HepG2 (cell line): ENCODE measurements at regions not wholly inside any gene's neighbourhood (a gene's known extent, or its start where the extent isn't known, plus 50 kb on each side); places are given as distances from the start of the nearest gene placed in this dataset.
A peak's percentile ranks its signal among the peaks of the same experiment; 100 is the strongest.

Experiments used
- ARID5B ChIP-seq: IDR thresholded peaks from 2 replicates; pipeline ENCODE4 v1.4.0; 2020; ENCODE audit warnings: mild to moderate bottlenecking, missing genetic modification reagents
- GTF3A ChIP-seq: sonication (generic); formaldehyde crosslinking; conservative IDR thresholded peaks from 2 replicates; pipeline ENCODE4 v1.4.0; 2020; ENCODE audit warnings: mild to moderate bottlenecking, missing genetic modification reagents
- HMG20B ChIP-seq: conservative IDR thresholded peaks from 2 replicates; pipeline ENCODE4 v1.6.1; 2016; ENCODE audit warnings: missing genetic modification reagents, missing compliant biosample characterization
- KDM4B ChIP-seq: sonication (generic); formaldehyde crosslinking; IDR thresholded peaks from 2 replicates; pipeline ENCODE4 v1.4.0; 2020; ENCODE audit warnings: missing genetic modification reagents
- ZNF207 ChIP-seq: fragments of 450-650 bp; IDR thresholded peaks from 2 replicates; pipeline ENCODE4 v1.6.1; 2016; ENCODE audit warnings: antibody characterized with exemption, borderline replicate concordance
- ZNF317 ChIP-seq: sonication (generic); formaldehyde crosslinking; IDR thresholded peaks from 2 replicates; pipeline ENCODE4 v1.5.0; 2020; ENCODE audit warnings: mild to moderate bottlenecking, missing genetic modification reagents
- ZNF468 ChIP-seq: sonication (generic); formaldehyde crosslinking; IDR thresholded peaks from 2 replicates; pipeline ENCODE4 v1.8.0; 2022; ENCODE audit warnings: mild to moderate bottlenecking, moderate library complexity, missing genetic modification reagents
- TF ChIP-seq, protein P1 (sequence below): sonication (generic); formaldehyde crosslinking; IDR thresholded peaks from 2 replicates; pipeline ENCODE4 v1.4.0; 2020; ENCODE audit warnings: missing genetic modification reagents
- TF ChIP-seq, protein P2 (sequence below): sonication (generic); formaldehyde crosslinking; IDR thresholded peaks from 2 replicates; pipeline ENCODE4 v1.4.0; 2020; ENCODE audit warnings: missing genetic modification reagents, low read depth, mild to moderate bottlenecking, borderline replicate concordance

DNA sequence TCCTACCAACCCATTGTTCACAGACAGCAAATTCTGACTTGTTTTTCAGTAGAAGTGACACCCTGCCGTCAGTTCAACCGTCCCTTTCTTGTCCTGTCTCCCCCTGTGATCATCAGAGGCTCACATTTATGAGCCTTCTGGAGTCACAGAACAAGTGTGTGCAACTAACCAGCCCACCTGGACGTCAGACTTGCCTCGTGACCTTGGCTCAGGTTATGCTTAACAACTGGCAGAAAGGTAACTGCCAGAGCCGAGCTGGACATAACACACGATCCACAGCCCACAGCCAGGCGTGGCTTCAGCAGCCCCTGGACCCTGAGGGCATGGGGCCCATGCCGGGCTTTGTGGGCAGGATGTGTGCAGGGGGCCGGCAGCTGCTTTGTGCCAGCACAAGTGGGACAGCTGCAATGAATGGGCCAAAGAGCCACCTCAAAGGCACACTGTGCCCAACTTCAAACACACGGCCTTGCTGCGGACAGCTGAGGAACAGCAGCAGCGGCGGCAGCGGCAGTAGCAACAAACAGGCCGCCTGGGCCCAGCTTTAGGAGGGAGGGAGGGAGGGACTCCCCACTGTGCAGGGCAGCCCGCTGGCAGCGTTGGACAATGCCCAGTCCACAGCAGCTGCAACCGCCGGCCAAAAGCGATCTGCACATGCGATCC is 103.9 kb downstream of the ZBTB18 start (continued):
- 0 out of 2 replicates have a peak, but pooled peaks have one; percentile 8 for TF ChIP-seq ARID5B (CRISPR knock-in tag)
- TF ChIP-seq KDM4B (CRISPR knock-in tag): no peak
- TF ChIP-seq ZNF317: no peak
- no peak for TF ChIP-seq HMG20B (CRISPR knock-in tag)
- TF ChIP-seq, protein P1, sequence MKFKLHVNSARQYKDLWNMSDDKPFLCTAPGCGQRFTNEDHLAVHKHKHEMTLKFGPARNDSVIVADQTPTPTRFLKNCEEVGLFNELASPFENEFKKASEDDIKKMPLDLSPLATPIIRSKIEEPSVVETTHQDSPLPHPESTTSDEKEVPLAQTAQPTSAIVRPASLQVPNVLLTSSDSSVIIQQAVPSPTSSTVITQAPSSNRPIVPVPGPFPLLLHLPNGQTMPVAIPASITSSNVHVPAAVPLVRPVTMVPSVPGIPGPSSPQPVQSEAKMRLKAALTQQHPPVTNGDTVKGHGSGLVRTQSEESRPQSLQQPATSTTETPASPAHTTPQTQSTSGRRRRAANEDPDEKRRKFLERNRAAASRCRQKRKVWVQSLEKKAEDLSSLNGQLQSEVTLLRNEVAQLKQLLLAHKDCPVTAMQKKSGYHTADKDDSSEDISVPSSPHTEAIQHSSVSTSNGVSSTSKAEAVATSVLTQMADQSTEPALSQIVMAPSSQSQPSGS: no peak
- TF ChIP-seq, protein P2, sequence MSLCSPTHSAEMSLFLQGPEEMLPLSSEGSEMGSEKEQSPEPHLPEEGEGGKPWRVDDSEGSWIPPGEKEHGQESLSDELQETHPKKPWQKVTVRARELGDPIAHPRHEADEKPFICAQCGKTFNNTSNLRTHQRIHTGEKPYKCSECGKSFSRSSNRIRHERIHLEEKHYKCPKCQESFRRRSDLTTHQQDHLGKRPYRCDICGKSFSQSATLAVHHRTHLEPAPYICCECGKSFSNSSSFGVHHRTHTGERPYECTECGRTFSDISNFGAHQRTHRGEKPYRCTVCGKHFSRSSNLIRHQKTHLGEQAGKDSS (CRISPR knock-in tag): 0 out of 2 replicates have a peak, but pooled peaks have one; percentile 24
- no peak for TF ChIP-seq GTF3A (CRISPR knock-in tag)
- no peak for TF ChIP-seq ZNF207
- TF ChIP-seq ZNF468 (CRISPR knock-in tag): no peak
